ENCODE measurements at regions not wholly inside any gene's neighbourhood (a gene's known extent, or its start where the extent isn't known, plus 50 kb on each side); places are given as distances from the start of the nearest gene placed in this dataset.

DNA sequence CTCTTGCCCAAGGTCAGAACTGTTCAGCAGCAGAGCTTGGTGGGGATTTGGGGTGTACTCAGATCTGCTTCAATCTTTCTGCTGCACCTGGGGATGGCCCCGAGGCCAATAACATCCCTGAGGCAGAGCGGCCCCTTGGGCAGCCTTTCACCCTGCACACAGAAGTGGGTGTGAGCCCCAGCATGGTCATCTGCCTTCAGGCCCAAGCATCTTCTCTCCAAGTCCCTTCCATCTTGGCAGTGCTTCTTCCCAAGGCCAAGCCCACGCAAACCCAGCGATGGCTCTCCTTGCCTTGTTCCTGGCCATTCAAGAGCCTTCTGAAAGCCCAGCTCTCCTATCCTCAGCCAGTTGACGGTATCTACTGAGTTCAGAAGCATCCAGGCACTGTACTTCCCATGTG lies 172.9 kb downstream of the INHBB start:
- no peak for TF ChIP-seq EZH2 (IDR thresholded peaks at IDR 0.05; ENCODE audit: borderline replicate concordance)
- TF ChIP-seq, protein P1, sequence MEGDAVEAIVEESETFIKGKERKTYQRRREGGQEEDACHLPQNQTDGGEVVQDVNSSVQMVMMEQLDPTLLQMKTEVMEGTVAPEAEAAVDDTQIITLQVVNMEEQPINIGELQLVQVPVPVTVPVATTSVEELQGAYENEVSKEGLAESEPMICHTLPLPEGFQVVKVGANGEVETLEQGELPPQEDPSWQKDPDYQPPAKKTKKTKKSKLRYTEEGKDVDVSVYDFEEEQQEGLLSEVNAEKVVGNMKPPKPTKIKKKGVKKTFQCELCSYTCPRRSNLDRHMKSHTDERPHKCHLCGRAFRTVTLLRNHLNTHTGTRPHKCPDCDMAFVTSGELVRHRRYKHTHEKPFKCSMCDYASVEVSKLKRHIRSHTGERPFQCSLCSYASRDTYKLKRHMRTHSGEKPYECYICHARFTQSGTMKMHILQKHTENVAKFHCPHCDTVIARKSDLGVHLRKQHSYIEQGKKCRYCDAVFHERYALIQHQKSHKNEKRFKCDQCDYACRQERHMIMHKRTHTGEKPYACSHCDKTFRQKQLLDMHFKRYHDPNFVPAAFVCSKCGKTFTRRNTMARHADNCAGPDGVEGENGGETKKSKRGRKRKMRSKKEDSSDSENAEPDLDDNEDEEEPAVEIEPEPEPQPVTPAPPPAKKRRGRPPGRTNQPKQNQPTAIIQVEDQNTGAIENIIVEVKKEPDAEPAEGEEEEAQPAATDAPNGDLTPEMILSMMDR (IDR thresholded peaks at IDR 0.05; ENCODE audit: poor library complexity), result no peak

All from hepatocyte (in vitro differentiated cells).